AG04450 (cell line): ENCODE measurements at regions not wholly inside any gene's neighbourhood (a gene's known extent, or its start where the extent isn't known, plus 50 kb on each side); places are given as distances from the start of the nearest gene placed in this dataset.

Experiments
- CTCF ChIA-PET: fragments of 300-600, 350-600 bp; formaldehyde crosslinking; extraction: SDS; loops from one replicate; lab custom pipeline; 2022; ENCODE audit warnings: antibody characterized with exemption, inconsistent platforms; lab: Charles Lee
- POLR2A ChIA-PET: fragments of 350-600 bp; formaldehyde crosslinking; extraction: SDS; loops from one replicate; lab custom pipeline; 2021; ENCODE audit warnings: antibody characterized with exemption, inconsistent platforms; lab: Yijun Ruan, JAX
- DNase-seq: peaks from one replicate; pipeline ENCODE4 v3.0.0-alpha.2; 2011; ENCODE audit warnings: low read depth, low spot score
- H3K27ac ChIP-seq: one replicate; pipeline ENCODE4 v1.5.1; 2012; ENCODE audit warnings: low read depth, low read length, control low read depth
- H3K27me3 ChIP-seq: one replicate; pipeline ENCODE4 v1.6.0; 2012; ENCODE audit warnings: low read length; ENCODE audit not compliant: control insufficient read depth, insufficient read depth
- H3K4me3 ChIP-seq: 2 replicates; pipeline ENCODE4 v1.5.1; 2011; ENCODE audit warnings: mild to moderate bottlenecking, low read depth, low read length, control low read depth
- H3K9me3 ChIP-seq: 2 replicates; pipeline ENCODE4 v1.5.1; 2012; ENCODE audit warnings: low read length; ENCODE audit not compliant: control insufficient read depth, insufficient read depth
- TF ChIP-seq, protein P1 (sequence below): IDR thresholded peaks from 2 replicates; pipeline ENCODE4 v1.5.1; 2011; ENCODE audit warnings: low read depth, low read length, control low read depth, inconsistent platforms

- POLR2A ChIA-PET: no interaction called here
- Histone ChIP-seq H3K4me3 (no peak overlapping the region), H3K9me3 (no peaks in the 10 kb centered on the region; the same call in 1 of the 2 replicates), H3K27me3 (no peaks in the 10 kb centered on the region), H3K27ac (no peak overlapping the region)
- DNase-seq: no peak
- TF ChIP-seq, protein P1, sequence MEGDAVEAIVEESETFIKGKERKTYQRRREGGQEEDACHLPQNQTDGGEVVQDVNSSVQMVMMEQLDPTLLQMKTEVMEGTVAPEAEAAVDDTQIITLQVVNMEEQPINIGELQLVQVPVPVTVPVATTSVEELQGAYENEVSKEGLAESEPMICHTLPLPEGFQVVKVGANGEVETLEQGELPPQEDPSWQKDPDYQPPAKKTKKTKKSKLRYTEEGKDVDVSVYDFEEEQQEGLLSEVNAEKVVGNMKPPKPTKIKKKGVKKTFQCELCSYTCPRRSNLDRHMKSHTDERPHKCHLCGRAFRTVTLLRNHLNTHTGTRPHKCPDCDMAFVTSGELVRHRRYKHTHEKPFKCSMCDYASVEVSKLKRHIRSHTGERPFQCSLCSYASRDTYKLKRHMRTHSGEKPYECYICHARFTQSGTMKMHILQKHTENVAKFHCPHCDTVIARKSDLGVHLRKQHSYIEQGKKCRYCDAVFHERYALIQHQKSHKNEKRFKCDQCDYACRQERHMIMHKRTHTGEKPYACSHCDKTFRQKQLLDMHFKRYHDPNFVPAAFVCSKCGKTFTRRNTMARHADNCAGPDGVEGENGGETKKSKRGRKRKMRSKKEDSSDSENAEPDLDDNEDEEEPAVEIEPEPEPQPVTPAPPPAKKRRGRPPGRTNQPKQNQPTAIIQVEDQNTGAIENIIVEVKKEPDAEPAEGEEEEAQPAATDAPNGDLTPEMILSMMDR: no peak
- CTCF ChIA-PET: no interaction called here
These were observed 1114.9 kb upstream of the C9orf72 start for GRCh38 chr9:28688172-28688571.

DNA sequence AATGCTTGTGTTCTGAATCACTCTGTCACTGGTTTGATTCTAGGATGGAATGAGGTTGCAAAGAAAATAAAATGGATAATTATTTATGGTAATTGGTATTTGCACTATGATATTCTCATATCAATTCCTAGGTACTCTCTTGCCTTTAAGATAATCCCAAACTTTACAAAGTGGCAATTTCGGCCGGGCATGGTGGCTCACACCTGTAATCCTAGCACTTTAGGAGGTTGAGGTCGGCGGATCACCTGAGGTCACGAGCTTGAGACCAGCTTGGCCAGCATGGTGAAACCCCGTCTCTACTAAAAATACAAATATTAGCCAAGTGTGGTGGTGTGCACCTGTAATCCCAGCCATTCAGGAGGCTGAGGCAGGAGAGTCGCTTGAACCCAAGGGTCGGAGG, 1118.7 kb upstream of the C9orf72 start:
- TF ChIP-seq, protein P1: no peak
- no peak overlapping the region for H3K4me3 ChIP-seq
- H3K9me3 ChIP-seq: no peaks in the 10 kb centered on the region
- CTCF ChIA-PET: no interaction called here
- no peak overlapping the region for H3K27ac ChIP-seq
- POLR2A ChIA-PET: no interaction called here
- no peak for DNase-seq
- no peaks in the 10 kb centered on the region for H3K27me3 ChIP-seq

DNA sequence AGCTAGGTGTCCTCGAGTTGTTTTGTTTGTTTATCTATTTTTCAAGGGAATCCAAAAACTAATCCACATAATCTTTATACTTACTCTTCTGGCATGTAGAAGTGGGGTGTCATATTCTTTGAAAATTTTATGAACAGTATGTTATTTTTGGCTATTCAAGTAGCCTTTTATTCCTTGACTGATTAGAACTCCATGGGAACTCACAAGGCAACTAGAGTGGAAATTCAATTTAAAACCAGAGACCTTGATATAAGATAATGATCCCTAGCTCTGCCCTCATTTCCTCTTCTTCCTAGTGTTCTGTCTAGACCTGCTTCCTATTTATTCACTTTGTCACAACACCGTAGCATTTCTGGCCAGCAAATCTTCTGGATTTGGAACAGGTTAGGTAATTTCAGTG, 1123.7 kb upstream of the C9orf72 start:
- TF ChIP-seq, protein P1: no peak
- H3K9me3 ChIP-seq: peaks cover 4% of the 10 kb centered on the region; the same call in 1 of the 2 replicates
- CTCF ChIA-PET: interaction anchor here (0.6 kb wide), 1 partner anchor 1500 kb away, joined by 3 read pairs; no protein-coding TSS in a partner anchor
- no peak for DNase-seq
- POLR2A ChIA-PET: no interaction called here
- no peak overlapping the region for H3K4me3 ChIP-seq
- no peak overlapping the region for H3K27ac ChIP-seq
- no peaks in the 10 kb centered on the region for H3K27me3 ChIP-seq

GRCh38 chr9:28699632-28700031, 1126.4 kb upstream of the C9orf72 start:
- H3K27ac ChIP-seq: no peak overlapping the region
- H3K9me3 ChIP-seq: peaks cover 4% of the 10 kb centered on the region; the same call in 1 of the 2 replicates
- TF ChIP-seq, protein P1: no peak
- H3K4me3 ChIP-seq: no peak overlapping the region
- ChIA-PET POLR2A (no interaction called here), CTCF (no interaction called here)
- DNase-seq: no peak
- no peaks in the 10 kb centered on the region for H3K27me3 ChIP-seq

- ChIA-PET POLR2A (no interaction called here), CTCF (no interaction called here)
- Histone ChIP-seq H3K27ac (no peak overlapping the region), H3K9me3 (no peaks in the 10 kb centered on the region; the same call in 1 of the 2 replicates), H3K4me3 (no peak overlapping the region), H3K27me3 (no peaks in the 10 kb centered on the region)
- TF ChIP-seq, protein P1: no peak
- no peak for DNase-seq
These were observed 1134.3 kb upstream of the C9orf72 start for GRCh38 chr9:28707616-28708015.
